GM12878 (cell line): ENCODE measurements at regions not wholly inside any gene's neighbourhood (a gene's known extent, or its start where the extent isn't known, plus 50 kb on each side); places are given as distances from the start of the nearest gene placed in this dataset.

ENCODE experiments used
- ATAC-seq: fragments of 200-7000 bp; cut with Tn5 transposase; 3 replicates; pipeline ENCODE4 v1.9.1; 2020; ENCODE audit warnings: mild to moderate bottlenecking, moderate library complexity
- BruUV-seq: library from RNA; stranded (reverse); fragments of 400-500 nt; replicated peaks from 2 replicates; lab custom pipeline; 2021; lab: Mats Ljungman, UMichigan
- CTCF ChIA-PET: fragments of 300-600 bp; sonication (Branson Sonifier 250); formaldehyde crosslinking; extraction: SDS; loops from one replicate; lab custom pipeline; 2021; ENCODE audit warnings: inconsistent platforms; lab: Yijun Ruan, JAX
- POLR2A ChIA-PET: fragments of 350-600 bp; formaldehyde crosslinking; extraction: SDS; loops from one replicate; lab custom pipeline; 2021; ENCODE audit warnings: inconsistent platforms; lab: Charles Lee
- RAD21 ChIA-PET: fragments of 300-600 bp; sonication (Branson Sonifier 250); formaldehyde crosslinking; loops from one replicate; lab custom pipeline; 2023; ENCODE audit warnings: antibody characterized with exemption; ENCODE audit not compliant: unreplicated experiment; lab: Charles Lee
- SMC1A ChIA-PET: fragments of 300-600 bp; sonication (Branson Sonifier 250); formaldehyde crosslinking; loops from one replicate; lab custom pipeline; 2023; ENCODE audit not compliant: unreplicated experiment, uncharacterized antibody; lab: Charles Lee
- DNase-seq: peaks from one replicate; pipeline ENCODE4 v3.0.0-alpha.2; 2011; ENCODE audit warnings: low read depth, low spot score
- FAIRE-seq: peaks from 3 replicates; lab custom pipeline; 2011; peaks lifted over from hg19 to GRCh38; lab: Jason Lieb, UNC
- H2AFZ ChIP-seq: 2 replicates; pipeline ENCODE4 v1.6.0; 2011; ENCODE audit warnings: low read depth, low read length, control low read depth; ENCODE audit not compliant: control insufficient read depth
- H3K27ac ChIP-seq: 2 replicates; pipeline ENCODE4 v1.5.1; 2011; ENCODE audit warnings: control low read depth; ENCODE audit not compliant: control insufficient read depth, insufficient read depth
- H3K27me3 ChIP-seq, 2 experiments: replicated peaks in 1 of 2; 2 replicates each; pipeline versions ENCODE4 v1.6.0 to v1.6.1; 2011; ENCODE audit warnings: low read length in 1 of 2; ENCODE audit not compliant: control insufficient read depth in 2 of 2, insufficient read depth in 2 of 2
- H3K36me3 ChIP-seq, 2 experiments: 2 replicates each; pipeline ENCODE4 v1.5.1; 2011; ENCODE audit warnings: low read length in 1 of 2; ENCODE audit not compliant: control insufficient read depth in 2 of 2, insufficient read depth in 2 of 2
- H3K4me1 ChIP-seq: 2 replicates; pipeline ENCODE4 v1.6.1; 2011; ENCODE audit warnings: mild to moderate bottlenecking, low read length, moderate library complexity, mixed read lengths; ENCODE audit not compliant: control insufficient read depth, insufficient read depth
- H3K4me2 ChIP-seq: 2 replicates; pipeline ENCODE4 v1.6.0; 2011; ENCODE audit warnings: control low read depth; ENCODE audit not compliant: control insufficient read depth, insufficient read depth
- H3K4me3 ChIP-seq: fragments of 200-600 bp; sonication (generic); 2 replicates; pipeline ENCODE4 v1.5.1; 2016
- H3K79me2 ChIP-seq: 2 replicates; pipeline ENCODE4 v1.6.0; 2011; ENCODE audit warnings: low read length; ENCODE audit not compliant: control insufficient read depth, insufficient read depth
- H3K9ac ChIP-seq: 2 replicates; pipeline ENCODE4 v1.8.0; 2011; ENCODE audit warnings: low read length, control low read depth, mixed read lengths; ENCODE audit not compliant: control insufficient read depth, insufficient read depth
- H3K9me3 ChIP-seq: replicated peaks from 3 replicates; pipeline ENCODE4 v1.5.1; 2011; ENCODE audit warnings: mild to moderate bottlenecking, low read length; ENCODE audit not compliant: control insufficient read depth, insufficient read depth
- H4K20me1 ChIP-seq: 2 replicates; pipeline ENCODE4 v1.6.0; 2011; ENCODE audit not compliant: control insufficient read depth, insufficient read depth
- CBX3 ChIP-seq: fragments of 200-600 bp; sonication (generic); IDR thresholded peaks from 2 replicates; pipeline ENCODE4 v1.6.1; 2016; ENCODE audit warnings: low read depth, borderline replicate concordance
- EED ChIP-seq: sonication (generic); IDR thresholded peaks from 2 replicates; pipeline ENCODE4 v1.6.1; 2016; ENCODE audit warnings: antibody characterized with exemption, low read depth
- EZH2 ChIP-seq: IDR thresholded peaks from 2 replicates; pipeline ENCODE4 v1.6.1; 2012; ENCODE audit warnings: low read depth, mild to moderate bottlenecking, control low read depth, inconsistent platforms, low read length, borderline replicate concordance; ENCODE audit not compliant: control insufficient read depth
- KAT2A ChIP-seq: conservative IDR thresholded peaks from 2 replicates; pipeline ENCODE4 v1.6.1; 2011; ENCODE audit warnings: low read depth, low read length; ENCODE audit not compliant: control insufficient read depth
- LARP7 ChIP-seq: fragments of 450-650 bp; IDR thresholded peaks from 2 replicates; pipeline ENCODE4 v1.6.1; 2017; ENCODE audit warnings: mild to moderate bottlenecking
- RAD51 ChIP-seq: fragments of 450-650 bp; IDR thresholded peaks from 2 replicates; pipeline ENCODE4 v1.6.1; 2016; ENCODE audit warnings: moderate library complexity, mild to moderate bottlenecking, inconsistent platforms
- RFX5 ChIP-seq: IDR thresholded peaks from 2 replicates; pipeline ENCODE4 v1.6.1; 2011; ENCODE audit warnings: low read depth, low read length, improper control_type of control experiment
- TBL1XR1 ChIP-seq: IDR thresholded peaks from 2 replicates; pipeline ENCODE4 v1.6.1; 2012; ENCODE audit warnings: low read depth, low read length, improper control_type of control experiment
- YBX1 ChIP-seq: fragments of 450-650 bp; IDR thresholded peaks from 2 replicates; pipeline ENCODE4 v1.6.1; 2016; ENCODE audit warnings: antibody characterized with exemption
- ZBTB40 ChIP-seq: fragments of 450-650 bp; IDR thresholded peaks from 2 replicates; pipeline ENCODE4 v1.6.1; 2016; ENCODE audit warnings: mild to moderate bottlenecking, moderate library complexity, borderline replicate concordance
- ZNF592 ChIP-seq: fragments of 450-650 bp; IDR thresholded peaks from 2 replicates; pipeline ENCODE4 v1.6.1; 2017; ENCODE audit warnings: mild to moderate bottlenecking, moderate library complexity
- WGBS: methylation state at CpG from one replicate; pipeline ENCODE4 v1.1.6; 2016; ENCODE audit warnings: low lambda C conversion rate; ENCODE audit not compliant: insufficient replicate concordance, insufficient coverage; ENCODE audit errors: missing lambda C conversion rate; 5-methylcytosine and 5-hydroxymethylcytosine counted together
- in situ Hi-C: fragments of 300-500 bp; cut with MboI; formaldehyde crosslinking; loops from 9 replicates; pipeline ENCODE4 v1.14.3; 2018; ENCODE audit warnings: mixed read lengths
- intact Hi-C: fragments of 100-400 bp; cut with micrococcal nuclease; formaldehyde crosslinking; loops from one replicate; pipeline ENCODE4 v1.14.2; 2022; ENCODE audit not compliant: unreplicated experiment

DNA sequence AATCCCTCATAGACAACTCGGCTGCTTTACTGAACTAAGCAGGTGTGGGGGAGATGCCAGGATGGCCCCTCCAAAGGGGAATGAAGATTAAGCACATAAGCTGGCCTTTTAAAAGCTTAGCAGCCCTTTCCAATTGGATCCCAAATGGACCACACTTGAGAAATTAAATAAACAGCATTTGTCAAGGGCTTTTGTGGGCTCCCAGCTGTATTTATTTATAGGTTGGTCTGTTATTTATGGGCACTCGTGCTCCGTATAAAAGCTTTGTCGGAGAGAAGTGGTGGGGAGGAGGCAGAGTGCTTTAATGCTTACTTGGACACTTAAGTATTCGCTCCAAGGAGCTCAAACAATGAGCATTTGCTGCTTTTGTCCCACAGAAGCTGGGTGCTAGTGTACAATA lies 580.2 kb downstream of the MED13L start:
- WGBS, result 13% methylated on average over 5 of the region's 5 CpGs
- no peaks in the 10 kb centered on the region for H3K79me2 ChIP-seq
- no peaks in the 10 kb centered on the region for H3K4me1 ChIP-seq
- ChIA-PET POLR2A (no interaction called here), RAD21 (no interaction called here), SMC1A (interaction anchor here (0.6 kb wide), 2 partner anchors 11 to 1162 kb away, joined by 3 to 4 read pairs; no protein-coding TSS in a partner anchor)
- no peak for DNase-seq
- H2AFZ ChIP-seq, result no peak overlapping the region
- H3K4me3 ChIP-seq, result no peak overlapping the region
- ATAC-seq, result no peak
- no peak overlapping the region for H3K9ac ChIP-seq
- intact Hi-C loops, result no loop called here
- no peak overlapping the region for H3K27ac ChIP-seq
- no peak for TF ChIP-seq YBX1
- no peak for TF ChIP-seq TBL1XR1
- TF ChIP-seq, all 136 proteins: peak for 0
- H3K4me2 ChIP-seq, result no peak overlapping the region
- H3K27me3 ChIP-seq, result no peaks in the 10 kb centered on the region
- BruUV-seq, result no TSS peak
- CTCF ChIA-PET, result no interaction called here
- no peaks in the 10 kb centered on the region for H3K9me3 ChIP-seq
- no peaks in the 10 kb centered on the region for H4K20me1 ChIP-seq
- no peaks in the 10 kb centered on the region for H3K36me3 ChIP-seq
- no peak for FAIRE-seq
- in situ Hi-C loops, result no loop called here

GRCh38 chr12:115694564-115694963 lies 582.9 kb downstream of the MED13L start:
- 17% methylated on average over 3 of the region's 3 CpGs for WGBS
- TF ChIP-seq LARP7 (no peak), RFX5 (no peak), EZH2 (no peak), ZBTB40 (no peak), KAT2A (no peak), RAD51 (no peak), CBX3 (no peak), ZNF592 (no peak), EED (no peak)

More at GRCh38 chr12:115694564-115694963, 582.9 kb downstream of the MED13L start:
- SMC1A ChIA-PET, result no interaction called here
- Histone ChIP-seq H3K4me3 (no peak overlapping the region), H3K4me2 (no peak overlapping the region), H3K27ac (no peak overlapping the region), H2AFZ (no peak overlapping the region), H3K4me1 (no peaks in the 10 kb centered on the region), H4K20me1 (no peaks in the 10 kb centered on the region), H3K9me3 (no peaks in the 10 kb centered on the region), H3K36me3 (no peaks in the 10 kb centered on the region), H3K27me3 (no peaks in the 10 kb centered on the region), H3K79me2 (no peaks in the 10 kb centered on the region), H3K9ac (no peak overlapping the region)
- POLR2A ChIA-PET, result interaction anchor here (0.6 kb wide), 1 partner anchor 412 kb away, joined by 3 read pairs; no protein-coding TSS in a partner anchor
- DNase-seq (no peak), FAIRE-seq (no peak), ATAC-seq (no peak)
- in situ Hi-C loops (no loop called here), intact Hi-C loops (no loop called here)
- CTCF ChIA-PET, result no interaction called here
- RAD21 ChIA-PET, result no interaction called here
- no TSS peak for BruUV-seq
